A549 (cell line): ENCODE measurements at regions not wholly inside any gene's neighbourhood (a gene's known extent, or its start where the extent isn't known, plus 50 kb on each side); places are given as distances from the start of the nearest gene placed in this dataset.

Source experiments
- ATAC-seq, 2 experiments: fragments of 200-7000 bp in 1 of 2; fragments of >200 bp in 1 of 2; cut with Nextera tagmentation in 1 of 2; cut with Tn5 transposase in 1 of 2; 3 replicates each; pipeline versions ENCODE4 v1.8.0 to v1.9.1; 2018 to 2020; ENCODE audit warnings: mild to moderate bottlenecking in 1 of 2, moderate library complexity in 1 of 2
- CTCF ChIA-PET: fragments of 300-600 bp; sonication (Branson Sonifier 250); formaldehyde crosslinking; extraction: SDS; loops from one replicate; lab custom pipeline; 2021; ENCODE audit warnings: antibody characterized with exemption, inconsistent platforms; lab: Yijun Ruan, JAX
- POLR2A ChIA-PET: fragments of 350-600 bp; formaldehyde crosslinking; extraction: SDS; loops from one replicate; lab custom pipeline; 2021; ENCODE audit warnings: antibody characterized with exemption, inconsistent platforms; lab: Yijun Ruan, JAX
- DNase-seq, 2 experiments: peaks; one replicate each; pipeline versions ENCODE4 v3.0.0 to v3.0.0-alpha.2; 2011 to 2016; ENCODE audit warnings: low read depth in 1 of 2, low spot score in 1 of 2
- FAIRE-seq: peaks from 2 replicates; lab custom pipeline; 2011; peaks lifted over from hg19 to GRCh38; lab: Jason Lieb, UNC
- H3K27ac ChIP-seq, 2 experiments: fragments of >200 bp; sonication (Bioruptor Twin); formaldehyde crosslinking; 3 replicates each; pipeline ENCODE4 v1.5.1; 2016 to 2017
- H3K4me1 ChIP-seq: fragments of >200 bp; sonication (Bioruptor Twin); formaldehyde crosslinking; 3 replicates; pipeline ENCODE4 v1.6.1; 2016
- H3K4me2 ChIP-seq: fragments of >200 bp; sonication (Bioruptor Twin); formaldehyde crosslinking; 3 replicates; pipeline ENCODE4 v1.6.1; 2016
- H3K4me3 ChIP-seq: fragments of >200 bp; sonication (Bioruptor Twin); formaldehyde crosslinking; 3 replicates; pipeline ENCODE4 v1.5.1; 2016
- H3K9me3 ChIP-seq: fragments of >200 bp; sonication (Bioruptor Twin); formaldehyde crosslinking; 3 replicates; pipeline ENCODE4 v1.6.1; 2016
- CHD4 ChIP-seq: fragments of 200-600 bp; sonication (generic); IDR thresholded peaks from 2 replicates; pipeline ENCODE4 v1.6.1; 2016; ENCODE audit warnings: antibody characterized with exemption, mild to moderate bottlenecking, borderline replicate concordance
- CTCF ChIP-seq: fragments of >200 bp; sonication (Bioruptor Twin); formaldehyde crosslinking; IDR thresholded peaks from 3 replicates; pipeline ENCODE4 v1.5.1; 2016
- EHF ChIP-seq: fragments of 250-450 bp; sonication (Bioruptor Pico); IDR thresholded peaks from 2 replicates; pipeline ENCODE4 v1.5.0; 2020; ENCODE audit warnings: mild to moderate bottlenecking
- EP300 ChIP-seq, 2 experiments: fragments of >200 bp; sonication (Bioruptor Twin); formaldehyde crosslinking; IDR thresholded peaks; 2 replicates in 1 of 2; 3 replicates in 1 of 2; pipeline ENCODE4 v1.6.1; 2016 to 2017
- FOSL2 ChIP-seq, 2 experiments: fragments of 450-650 bp in 1 of 2; fragments of >200 bp in 1 of 2; sonication (Bioruptor Twin) in 1 of 2; formaldehyde crosslinking; IDR thresholded peaks; 2 replicates each; pipeline versions ENCODE4 v1.5.0 to v1.6.1; 2016 to 2020; ENCODE audit warnings: mild to moderate bottlenecking in 1 of 2, moderate library complexity in 1 of 2
- HES2 ChIP-seq: fragments of >200 bp; sonication (Bioruptor Twin); formaldehyde crosslinking; IDR thresholded peaks from 2 replicates; pipeline ENCODE4 v1.6.1; 2016
- HEYL ChIP-seq: fragments of 250-450 bp; sonication (Bioruptor Pico); IDR thresholded peaks from 2 replicates; pipeline ENCODE4 v1.8.0; 2021; ENCODE audit warnings: mild to moderate bottlenecking, moderate library complexity
- HOXA7 ChIP-seq: fragments of 250-450 bp; sonication (Bioruptor Pico); IDR thresholded peaks from 2 replicates; pipeline ENCODE4 v1.5.0; 2020; ENCODE audit warnings: mild to moderate bottlenecking, moderate library complexity
- HOXB13 ChIP-seq: fragments of 250-450 bp; sonication (Bioruptor Pico); IDR thresholded peaks from 2 replicates; pipeline ENCODE4 v1.5.0; 2020; ENCODE audit warnings: low read depth, mild to moderate bottlenecking, moderate library complexity
- HOXB5 ChIP-seq: fragments of 250-450 bp; sonication (Bioruptor Pico); IDR thresholded peaks from 2 replicates; pipeline ENCODE4 v1.5.0; 2020; ENCODE audit warnings: mild to moderate bottlenecking, moderate library complexity
- MAFK ChIP-seq: fragments of 450-650 bp; IDR thresholded peaks from 2 replicates; pipeline ENCODE4 v1.6.1; 2014; ENCODE audit not compliant: partially characterized antibody
- NFE2L2 ChIP-seq: fragments of 150-350 bp; conservative IDR thresholded peaks from 2 replicates; pipeline ENCODE4 v1.6.1; 2014; ENCODE audit warnings: low read length
- NPAS2 ChIP-seq: fragments of 250-450 bp; sonication (Bioruptor Pico); IDR thresholded peaks from 2 replicates; pipeline ENCODE4 v1.8.0; 2022; ENCODE audit warnings: mild to moderate bottlenecking, moderate library complexity, borderline replicate concordance
- NR3C1 ChIP-seq: fragments of >200 bp; sonication (Bioruptor Twin); formaldehyde crosslinking; IDR thresholded peaks from 3 replicates; pipeline ENCODE4 v1.6.1; 2017
- POLR2AphosphoS2 ChIP-seq: conservative IDR thresholded peaks from 2 replicates; pipeline ENCODE4 v1.6.1; 2012; ENCODE audit warnings: low read length, improper control_type of control experiment, inconsistent platforms
- TFCP2L1 ChIP-seq: fragments of 250-450 bp; sonication (Bioruptor Pico); IDR thresholded peaks from 2 replicates; pipeline ENCODE4 v1.5.0; 2021; ENCODE audit warnings: mild to moderate bottlenecking
- TP53 ChIP-seq: fragments of 250-450 bp; sonication (Bioruptor Pico); IDR thresholded peaks from 2 replicates; pipeline ENCODE4 v1.5.0; 2021; ENCODE audit warnings: mild to moderate bottlenecking, moderate library complexity
- ZNF302 ChIP-seq: fragments of 250-450 bp; sonication (Bioruptor Pico); IDR thresholded peaks from 2 replicates; pipeline ENCODE4 v1.9.0; 2021; ENCODE audit warnings: inconsistent platforms, mild to moderate bottlenecking, moderate library complexity
- WGBS: methylation state at CpG from one replicate; pipeline ENCODE4 v1.1.6; 2017; ENCODE audit errors: missing lambda C conversion rate; 5-methylcytosine and 5-hydroxymethylcytosine counted together
- TF ChIP-seq, protein P1 (sequence below): fragments of >200 bp; sonication (Bioruptor Twin); formaldehyde crosslinking; IDR thresholded peaks from 3 replicates; pipeline ENCODE4 v1.6.1; 2016
- TF ChIP-seq, protein P2 (sequence below): fragments of 200-600 bp; sonication (generic); IDR thresholded peaks from 2 replicates; pipeline ENCODE4 v1.6.1; 2016; ENCODE audit warnings: antibody characterized with exemption, mild to moderate bottlenecking, moderate library complexity
- TF ChIP-seq, protein P3 (sequence below): IDR thresholded peaks from 2 replicates; pipeline ENCODE4 v1.6.1; 2012; ENCODE audit warnings: low read depth, borderline replicate concordance

GRCh38 chr3:102307442-102307841 lies 127.4 kb upstream of the ZPLD1 start:
- no peak for TF ChIP-seq NR3C1
- TF ChIP-seq POLR2AphosphoS2 = no peak
- TF ChIP-seq ZNF302 (CRISPR knock-in tag) = no peak
- TF ChIP-seq TFCP2L1 (CRISPR knock-in tag) = no peak
- no peak for TF ChIP-seq MAFK
- no peak for TF ChIP-seq HES2
- TF ChIP-seq HEYL (CRISPR knock-in tag) = no peak
- TF ChIP-seq EHF (CRISPR knock-in tag) = no peak
- TF ChIP-seq CHD4 = no peak
- ATAC-seq (no peak; a peak in 1 of 6 replicates), DNase-seq (no peak)

GRCh38 chr3:102329066-102329465 lies 105.7 kb upstream of the ZPLD1 start:
- POLR2A ChIA-PET = no interaction called here
- DNase-seq (no peak), FAIRE-seq (no peak), ATAC-seq (no peak)
- H3K27ac ChIP-seq = no peak overlapping the region
- no peaks in the 10 kb centered on the region for H3K4me1 ChIP-seq
- no peak overlapping the region for H3K4me2 ChIP-seq
- no peaks in the 10 kb centered on the region for H3K9me3 ChIP-seq
- TF ChIP-seq CHD4 = no peak
- no peak for TF ChIP-seq FOSL2 (IDR thresholded peaks at IDR 0.05)
- TF ChIP-seq FOSL2 (CRISPR knock-in tag; IDR thresholded peaks at IDR 0.05) = no peak
- no peak for TF ChIP-seq CTCF
- no peak for TF ChIP-seq NPAS2 (CRISPR knock-in tag)
- no peak for TF ChIP-seq NFE2L2
- TF ChIP-seq EP300 (IDR thresholded peaks at IDR 0.05) = no peak
- TF ChIP-seq, protein P1, sequence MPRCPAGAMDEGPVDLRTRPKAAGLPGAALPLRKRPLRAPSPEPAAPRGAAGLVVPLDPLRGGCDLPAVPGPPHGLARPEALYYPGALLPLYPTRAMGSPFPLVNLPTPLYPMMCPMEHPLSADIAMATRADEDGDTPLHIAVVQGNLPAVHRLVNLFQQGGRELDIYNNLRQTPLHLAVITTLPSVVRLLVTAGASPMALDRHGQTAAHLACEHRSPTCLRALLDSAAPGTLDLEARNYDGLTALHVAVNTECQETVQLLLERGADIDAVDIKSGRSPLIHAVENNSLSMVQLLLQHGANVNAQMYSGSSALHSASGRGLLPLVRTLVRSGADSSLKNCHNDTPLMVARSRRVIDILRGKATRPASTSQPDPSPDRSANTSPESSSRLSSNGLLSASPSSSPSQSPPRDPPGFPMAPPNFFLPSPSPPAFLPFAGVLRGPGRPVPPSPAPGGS = no peak
- TF ChIP-seq HOXA7 (CRISPR knock-in tag) = no peak
- TF ChIP-seq, protein P2, sequence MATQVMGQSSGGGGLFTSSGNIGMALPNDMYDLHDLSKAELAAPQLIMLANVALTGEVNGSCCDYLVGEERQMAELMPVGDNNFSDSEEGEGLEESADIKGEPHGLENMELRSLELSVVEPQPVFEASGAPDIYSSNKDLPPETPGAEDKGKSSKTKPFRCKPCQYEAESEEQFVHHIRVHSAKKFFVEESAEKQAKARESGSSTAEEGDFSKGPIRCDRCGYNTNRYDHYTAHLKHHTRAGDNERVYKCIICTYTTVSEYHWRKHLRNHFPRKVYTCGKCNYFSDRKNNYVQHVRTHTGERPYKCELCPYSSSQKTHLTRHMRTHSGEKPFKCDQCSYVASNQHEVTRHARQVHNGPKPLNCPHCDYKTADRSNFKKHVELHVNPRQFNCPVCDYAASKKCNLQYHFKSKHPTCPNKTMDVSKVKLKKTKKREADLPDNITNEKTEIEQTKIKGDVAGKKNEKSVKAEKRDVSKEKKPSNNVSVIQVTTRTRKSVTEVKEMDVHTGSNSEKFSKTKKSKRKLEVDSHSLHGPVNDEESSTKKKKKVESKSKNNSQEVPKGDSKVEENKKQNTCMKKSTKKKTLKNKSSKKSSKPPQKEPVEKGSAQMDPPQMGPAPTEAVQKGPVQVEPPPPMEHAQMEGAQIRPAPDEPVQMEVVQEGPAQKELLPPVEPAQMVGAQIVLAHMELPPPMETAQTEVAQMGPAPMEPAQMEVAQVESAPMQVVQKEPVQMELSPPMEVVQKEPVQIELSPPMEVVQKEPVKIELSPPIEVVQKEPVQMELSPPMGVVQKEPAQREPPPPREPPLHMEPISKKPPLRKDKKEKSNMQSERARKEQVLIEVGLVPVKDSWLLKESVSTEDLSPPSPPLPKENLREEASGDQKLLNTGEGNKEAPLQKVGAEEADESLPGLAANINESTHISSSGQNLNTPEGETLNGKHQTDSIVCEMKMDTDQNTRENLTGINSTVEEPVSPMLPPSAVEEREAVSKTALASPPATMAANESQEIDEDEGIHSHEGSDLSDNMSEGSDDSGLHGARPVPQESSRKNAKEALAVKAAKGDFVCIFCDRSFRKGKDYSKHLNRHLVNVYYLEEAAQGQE = no peak
- H3K4me3 ChIP-seq = no peak overlapping the region
- CTCF ChIA-PET = interaction anchor here (1.0 kb wide), 1 partner anchor 93 kb away, joined by 3 read pairs; no protein-coding TSS in a partner anchor
- WGBS = 22% methylated on average over 1 of the region's 1 CpG

More at GRCh38 chr3:102307442-102307841, 127.4 kb upstream of the ZPLD1 start:
- no peaks in the 10 kb centered on the region for H3K4me1 ChIP-seq
- 21% methylated on average over 2 of the region's 2 CpGs for WGBS
- ChIA-PET CTCF (no interaction called here), POLR2A (no interaction called here)
- H3K9me3 ChIP-seq = no peaks in the 10 kb centered on the region
- no peak for FAIRE-seq
- H3K4me2 ChIP-seq = no peak overlapping the region
- no peak overlapping the region for H3K4me3 ChIP-seq
- no peak overlapping the region for H3K27ac ChIP-seq

GRCh38 chr3:102329561-102329960 lies 105.3 kb upstream of the ZPLD1 start:
- Histone ChIP-seq H3K27ac (no peak overlapping the region), H3K4me3 (no peak overlapping the region), H3K4me2 (no peak overlapping the region), H3K4me1 (no peaks in the 10 kb centered on the region), H3K9me3 (no peaks in the 10 kb centered on the region)
- WGBS = 29% methylated on average over 1 of the region's 1 CpG
- ATAC-seq = no peak
- TF ChIP-seq EP300 (IDR thresholded peaks at IDR 0.05) = no peak
- no peak for TF ChIP-seq FOSL2 (IDR thresholded peaks at IDR 0.05)
- no peak for TF ChIP-seq FOSL2 (CRISPR knock-in tag; IDR thresholded peaks at IDR 0.05)
- no peak for TF ChIP-seq HOXB5 (CRISPR knock-in tag)
- TF ChIP-seq HOXB13 (CRISPR knock-in tag) = no peak
- TF ChIP-seq, protein P3, sequence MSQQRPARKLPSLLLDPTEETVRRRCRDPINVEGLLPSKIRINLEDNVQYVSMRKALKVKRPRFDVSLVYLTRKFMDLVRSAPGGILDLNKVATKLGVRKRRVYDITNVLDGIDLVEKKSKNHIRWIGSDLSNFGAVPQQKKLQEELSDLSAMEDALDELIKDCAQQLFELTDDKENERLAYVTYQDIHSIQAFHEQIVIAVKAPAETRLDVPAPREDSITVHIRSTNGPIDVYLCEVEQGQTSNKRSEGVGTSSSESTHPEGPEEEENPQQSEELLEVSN = no peak
- no peak for TF ChIP-seq TP53 (CRISPR knock-in tag)
- ChIA-PET POLR2A (no interaction called here), CTCF (no interaction called here)
- FAIRE-seq = no peak
- DNase-seq = no peak
